Stimulated activated CD8-positive, alpha-beta memory T cell treated with anti-CD3 and anti-CD28 coated beads, Interleukin-7, amount 100 ng/mL, for 48 hours (primary cell): ENCODE measurements at regions not wholly inside any gene's neighbourhood (a gene's known extent, or its start where the extent isn't known, plus 50 kb on each side); places are given as distances from the start of the nearest gene placed in this dataset.
"Not testable (repeated sequence)": the region's sequence is repeated elsewhere in the genome, so short reads cannot be mapped to it uniquely, and the experiment has no call there.

Experiments used
- DNase-seq, 2 donors: peaks; one replicate each; pipeline ENCODE4 v3.0.0-alpha.2; 2020; ENCODE audit warnings: low read depth in 1 of 2; ENCODE audit errors: extremely low read depth in 1 of 2

GRCh38 chr9:26669701-26670670 lies 222.6 kb downstream of the CAAP1 start:
- no peak for DNase-seq

DNA sequence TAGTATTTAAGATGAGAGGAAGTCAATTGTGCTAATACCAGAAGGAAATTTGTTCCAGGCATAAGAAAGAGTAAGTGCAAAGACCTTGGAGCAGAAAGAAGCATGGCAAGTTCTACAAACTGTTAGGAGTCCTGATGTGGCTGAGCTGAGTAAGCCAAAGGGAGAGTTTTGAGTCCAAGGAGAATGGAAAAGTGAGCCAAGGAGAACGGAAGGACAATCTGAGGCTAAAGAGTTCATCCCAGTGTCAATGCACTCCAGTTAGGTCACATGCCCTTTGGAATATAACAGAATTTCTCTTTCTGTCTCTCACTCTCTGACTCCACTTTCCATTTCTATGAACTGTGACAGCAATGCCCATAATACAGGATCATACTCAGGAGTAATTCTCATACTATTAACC lies 224.7 kb downstream of the CAAP1 start:
- no peak for DNase-seq

- no peak for DNase-seq
Measured at GRCh38 chr9:26665666-26666065, 226.9 kb downstream of the CAAP1 start.

- DNase-seq, result not testable (repeated sequence)
Measured at GRCh38 chr9:26664087-26664773, 228.4 kb downstream of the CAAP1 start.

DNA sequence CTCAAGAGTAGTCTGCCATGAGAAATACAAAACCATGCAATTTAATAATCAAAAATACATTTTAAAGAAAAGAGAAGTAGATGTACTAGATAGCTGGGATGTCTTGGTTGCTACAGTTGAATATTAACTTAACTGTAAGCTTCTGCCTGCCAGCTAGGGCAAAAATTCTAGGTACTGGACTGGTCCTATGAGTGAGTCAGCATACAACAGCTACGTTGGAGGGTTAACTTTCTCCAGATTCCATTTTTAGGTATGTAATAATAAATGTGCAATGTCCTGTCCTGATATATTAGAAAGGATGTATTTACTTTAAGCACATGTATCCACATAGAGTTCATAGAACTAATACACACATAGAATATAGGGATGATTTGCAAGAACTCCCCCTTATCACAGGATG lies 230.1 kb downstream of the CAAP1 start:
- no peak for DNase-seq

- no peak for DNase-seq
Measured at GRCh38 chr9:26658476-26658875, 234.1 kb downstream of the CAAP1 start.

GRCh38 chr9:26657958-26658357 lies 234.6 kb downstream of the CAAP1 start:
- DNase-seq, result no peak

DNA sequence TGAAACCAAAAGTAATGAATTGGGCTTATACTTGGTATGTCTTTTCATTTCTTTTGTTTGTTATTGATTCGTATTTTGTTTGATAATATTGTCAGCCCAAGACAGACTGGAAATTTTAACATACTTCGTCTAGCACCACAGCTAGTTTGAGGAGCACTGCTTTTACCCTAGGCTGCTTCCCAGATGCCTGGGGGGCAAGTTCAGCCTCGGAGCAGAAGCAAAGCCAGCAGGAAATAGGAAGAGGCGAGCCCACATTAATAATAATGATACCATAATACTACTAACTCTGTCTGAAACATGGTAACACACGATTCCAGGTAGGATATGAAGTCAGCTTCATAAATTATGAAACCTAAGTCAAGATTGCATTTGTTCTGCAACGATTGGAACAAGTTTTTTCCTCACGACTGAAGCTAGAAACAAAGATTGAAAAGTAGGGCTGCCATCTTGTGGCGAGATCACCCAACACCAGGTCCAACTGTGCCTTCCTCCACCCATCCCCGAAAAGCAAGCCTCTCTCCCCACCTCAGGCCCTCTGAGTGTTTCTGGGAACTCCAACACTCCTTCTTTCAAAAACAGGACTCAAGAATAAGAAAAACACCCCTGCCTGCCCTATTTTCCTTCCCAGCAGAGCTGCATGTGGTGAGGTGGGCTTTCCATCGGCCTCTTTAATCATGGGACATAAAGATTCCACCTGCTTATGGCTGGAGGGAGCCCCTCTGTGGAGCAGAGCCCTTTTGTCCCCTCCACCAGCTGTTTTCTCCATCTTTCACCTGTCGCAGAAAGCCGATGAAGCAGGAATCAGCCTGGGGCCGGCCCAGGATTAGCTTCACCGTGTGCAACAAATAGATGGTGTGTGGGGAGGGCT lies 236.4 kb downstream of the CAAP1 start:
- no peak for DNase-seq

DNA sequence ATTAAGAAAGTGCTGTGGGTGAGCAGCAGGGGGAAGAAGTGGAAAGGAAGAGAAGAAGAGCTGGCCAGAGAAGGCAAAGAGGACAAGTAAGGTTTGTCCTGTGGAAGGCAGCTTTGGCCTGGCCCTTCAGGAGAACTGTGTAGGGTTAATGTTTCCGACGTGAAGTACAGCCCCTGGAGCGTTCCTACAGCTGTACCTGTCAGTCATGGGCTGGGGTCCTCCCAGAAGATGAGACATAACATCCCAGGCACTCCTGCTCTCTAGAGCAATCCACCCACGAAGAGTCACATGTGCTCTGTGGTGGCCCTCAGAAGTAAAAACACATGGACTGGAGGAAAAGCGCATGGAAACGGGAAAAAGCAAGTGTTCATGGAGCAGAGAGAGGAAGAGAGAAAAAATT lies 237.4 kb downstream of the CAAP1 start:
- no peak for DNase-seq

- DNase-seq, result no peak
Measured at GRCh38 chr9:26650325-26650724, 242.3 kb downstream of the CAAP1 start.

GRCh38 chr9:26643826-26644225 lies 248.8 kb downstream of the CAAP1 start:
- DNase-seq, result no peak

GRCh38 chr9:26639761-26640160 lies 252.8 kb downstream of the CAAP1 start:
- DNase-seq, result no peak

DNA sequence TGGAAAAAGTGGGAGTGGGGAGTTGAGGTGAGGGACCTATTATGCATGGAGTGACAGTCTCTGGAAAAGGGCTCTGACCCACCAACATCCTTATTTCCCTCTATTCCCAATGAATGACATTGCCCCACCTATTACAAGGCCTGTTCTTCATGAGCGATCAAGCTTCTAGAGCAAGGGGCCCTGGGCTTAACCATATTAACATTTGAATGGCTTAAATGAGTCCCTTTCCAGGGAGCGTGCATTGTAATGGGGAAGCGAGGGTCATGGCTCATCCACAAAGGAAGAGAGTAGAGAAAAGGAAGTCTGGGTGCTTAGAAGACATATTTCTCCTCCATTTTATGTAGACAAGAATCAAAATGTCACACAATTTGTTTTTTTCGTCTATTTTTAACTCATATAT lies 255.5 kb downstream of the CAAP1 start:
- DNase-seq, result no peak

- DNase-seq, result not testable (repeated sequence)
Measured at GRCh38 chr9:26613851-26614350, 278.7 kb downstream of the CAAP1 start.

- no peak for DNase-seq
Measured at GRCh38 chr9:26612211-26612610, 280.4 kb downstream of the CAAP1 start.

- no peak for DNase-seq
Measured at GRCh38 chr9:26606756-26607155, 285.8 kb downstream of the CAAP1 start.

- DNase-seq, result no peak
Measured at GRCh38 chr9:26605367-26605766, 287.2 kb downstream of the CAAP1 start.

DNA sequence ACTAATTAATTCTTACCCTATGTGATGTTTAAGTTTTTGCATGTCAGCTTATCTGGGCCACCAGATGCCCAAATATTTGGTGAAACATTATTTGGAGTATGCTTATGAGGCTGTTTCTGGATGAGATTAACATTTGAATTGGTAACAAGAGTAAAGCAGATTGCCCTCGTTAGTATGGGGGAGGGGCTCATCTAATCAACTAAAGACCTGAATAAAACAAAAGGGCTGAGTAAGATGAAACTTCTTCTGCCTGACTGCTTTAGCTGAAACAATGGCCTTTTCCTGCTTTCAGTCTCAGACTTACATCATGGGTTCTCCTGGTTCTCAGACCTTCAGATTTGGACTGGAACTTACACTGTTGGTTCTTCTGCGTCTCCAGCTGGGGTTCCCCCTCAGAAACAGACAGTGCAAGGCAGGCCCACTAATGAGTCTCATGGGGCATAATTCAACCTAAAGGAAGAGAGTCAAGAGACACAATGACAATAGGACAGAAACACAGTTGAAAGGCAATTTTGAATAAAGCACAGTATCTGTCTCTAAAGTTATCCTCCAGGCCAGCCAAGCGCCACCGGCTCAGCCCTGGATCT lies 288.4 kb downstream of the CAAP1 start:
- no peak for DNase-seq

DNA sequence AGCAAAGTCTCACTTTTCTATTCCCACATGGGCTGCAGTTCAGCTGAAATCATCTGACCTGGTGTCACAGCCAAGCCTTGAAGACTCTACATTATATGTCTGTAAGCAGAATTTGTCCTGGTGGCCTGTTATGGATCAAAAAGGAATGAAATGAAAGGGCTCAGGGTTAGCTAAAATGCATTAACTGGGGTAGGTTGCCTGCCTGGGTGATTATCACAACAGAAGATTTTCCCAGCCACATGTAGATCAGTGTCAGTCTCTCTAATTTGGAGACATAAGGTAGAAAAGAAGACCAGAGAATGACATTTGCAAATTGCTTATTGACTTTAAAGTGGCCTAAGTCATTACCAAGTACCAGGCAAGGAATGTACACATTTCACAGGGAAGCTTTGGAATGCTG lies 289.0 kb downstream of the CAAP1 start:
- DNase-seq, result no peak

- DNase-seq, result no peak
Measured at GRCh38 chr9:26597542-26598149, 295.0 kb downstream of the CAAP1 start.
